ENCODE measurements at regions not wholly inside any gene's neighbourhood (a gene's known extent, or its start where the extent isn't known, plus 50 kb on each side); places are given as distances from the start of the nearest gene placed in this dataset.

DNA sequence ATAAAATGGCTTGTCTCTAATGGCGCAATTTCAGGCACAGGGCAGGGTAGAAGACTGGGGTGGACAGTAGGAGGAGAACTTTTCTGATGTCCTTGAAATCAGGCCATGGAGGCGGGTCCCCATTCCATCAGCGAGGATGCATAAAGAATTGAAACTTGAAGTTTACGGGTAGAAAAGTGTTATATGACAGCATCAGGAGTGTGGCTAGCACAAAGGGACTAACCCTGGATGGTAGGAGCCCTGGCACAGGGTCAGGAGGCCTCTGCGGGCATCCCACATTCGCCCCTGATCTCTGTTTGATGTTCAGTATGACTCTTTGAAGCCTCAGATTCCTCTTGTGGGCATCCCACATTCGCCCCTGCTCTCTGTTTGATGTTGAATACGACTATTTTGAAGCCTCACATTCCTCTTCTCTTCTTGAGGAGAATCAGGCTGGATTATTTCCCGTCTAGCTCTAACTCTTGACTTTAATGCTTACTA lies 94.8 kb upstream of the ADRA1B start:
- TF ChIP-seq SP1 (IDR thresholded peaks at IDR 0.05) (no peak), TAF1 (conservative IDR thresholded peaks at IDR 0.05) (no peak), RAD21 (IDR thresholded peaks at IDR 0.05) (no peak), JUND (IDR thresholded peaks at IDR 0.05) (no peak)
- TF ChIP-seq, protein P1, sequence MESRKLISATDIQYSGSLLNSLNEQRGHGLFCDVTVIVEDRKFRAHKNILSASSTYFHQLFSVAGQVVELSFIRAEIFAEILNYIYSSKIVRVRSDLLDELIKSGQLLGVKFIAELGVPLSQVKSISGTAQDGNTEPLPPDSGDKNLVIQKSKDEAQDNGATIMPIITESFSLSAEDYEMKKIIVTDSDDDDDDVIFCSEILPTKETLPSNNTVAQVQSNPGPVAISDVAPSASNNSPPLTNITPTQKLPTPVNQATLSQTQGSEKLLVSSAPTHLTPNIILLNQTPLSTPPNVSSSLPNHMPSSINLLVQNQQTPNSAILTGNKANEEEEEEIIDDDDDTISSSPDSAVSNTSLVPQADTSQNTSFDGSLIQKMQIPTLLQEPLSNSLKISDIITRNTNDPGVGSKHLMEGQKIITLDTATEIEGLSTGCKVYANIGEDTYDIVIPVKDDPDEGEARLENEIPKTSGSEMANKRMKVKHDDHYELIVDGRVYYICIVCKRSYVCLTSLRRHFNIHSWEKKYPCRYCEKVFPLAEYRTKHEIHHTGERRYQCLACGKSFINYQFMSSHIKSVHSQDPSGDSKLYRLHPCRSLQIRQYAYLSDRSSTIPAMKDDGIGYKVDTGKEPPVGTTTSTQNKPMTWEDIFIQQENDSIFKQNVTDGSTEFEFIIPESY (IDR thresholded peaks at IDR 0.05), result no peak
- Histone ChIP-seq H3K4me3 (ENCODE audit: low read depth in 1 of 3, low read length in 3 of 3) (no peak overlapping the region), H3K9ac (ENCODE audit: low read depth in 1 of 2, low read length in 2 of 2) (no peak overlapping the region), H3K27ac (ENCODE audit: low read depth in 1 of 2, low read length in 2 of 2) (no peak overlapping the region), H3K36me3 (ENCODE audit: control insufficient read depth in 4 of 4, insufficient read depth in 3 of 4, low read depth in 1 of 4, low read length in 3 of 4) (no peaks in the 10 kb centered on the region), H3K27me3 (ENCODE audit: control insufficient read depth in 4 of 4, insufficient read depth in 4 of 4, low read length in 3 of 4) (no peaks in the 10 kb centered on the region), H3K9me3 (ENCODE audit: control insufficient read depth in 4 of 4, low read length in 3 of 4) (no peaks in the 10 kb centered on the region), H3K4me1 (ENCODE audit: control insufficient read depth in 4 of 4, insufficient read depth in 4 of 4, low read length in 3 of 4) (no peaks in the 10 kb centered on the region)
- DNase-seq (ENCODE audit: low spot score), result no peak
- WGBS, result 84% methylated on average over 9 of the region's 9 CpGs

- Histone ChIP-seq H3K27me3 (ENCODE audit: control insufficient read depth in 4 of 4, insufficient read depth in 4 of 4, low read length in 3 of 4) (no peaks in the 10 kb centered on the region), H3K27ac (ENCODE audit: low read depth in 1 of 2, low read length in 2 of 2) (no peak overlapping the region), H3K36me3 (ENCODE audit: control insufficient read depth in 4 of 4, insufficient read depth in 3 of 4, low read depth in 1 of 4, low read length in 3 of 4) (no peaks in the 10 kb centered on the region), H3K9ac (ENCODE audit: low read depth in 1 of 2, low read length in 2 of 2) (no peak overlapping the region), H3K4me3 (ENCODE audit: low read depth in 1 of 3, low read length in 3 of 3) (no peak overlapping the region), H3K4me1 (ENCODE audit: control insufficient read depth in 4 of 4, insufficient read depth in 4 of 4, low read length in 3 of 4) (no peaks in the 10 kb centered on the region), H3K9me3 (ENCODE audit: control insufficient read depth in 4 of 4, low read length in 3 of 4) (no peaks in the 10 kb centered on the region)
- WGBS, result 74% methylated on average over 6 of the region's 6 CpGs
- no peak for TF ChIP-seq FOXA2 (IDR thresholded peaks at IDR 0.05)
- TF ChIP-seq RAD21 (IDR thresholded peaks at IDR 0.05), result no peak
- TF ChIP-seq FOXA1 (IDR thresholded peaks at IDR 0.05), result no peak
- TF ChIP-seq EGR1 (IDR thresholded peaks at IDR 0.05; ENCODE audit: low read depth in 2 of 2), result no peak
- TF ChIP-seq, protein P2, sequence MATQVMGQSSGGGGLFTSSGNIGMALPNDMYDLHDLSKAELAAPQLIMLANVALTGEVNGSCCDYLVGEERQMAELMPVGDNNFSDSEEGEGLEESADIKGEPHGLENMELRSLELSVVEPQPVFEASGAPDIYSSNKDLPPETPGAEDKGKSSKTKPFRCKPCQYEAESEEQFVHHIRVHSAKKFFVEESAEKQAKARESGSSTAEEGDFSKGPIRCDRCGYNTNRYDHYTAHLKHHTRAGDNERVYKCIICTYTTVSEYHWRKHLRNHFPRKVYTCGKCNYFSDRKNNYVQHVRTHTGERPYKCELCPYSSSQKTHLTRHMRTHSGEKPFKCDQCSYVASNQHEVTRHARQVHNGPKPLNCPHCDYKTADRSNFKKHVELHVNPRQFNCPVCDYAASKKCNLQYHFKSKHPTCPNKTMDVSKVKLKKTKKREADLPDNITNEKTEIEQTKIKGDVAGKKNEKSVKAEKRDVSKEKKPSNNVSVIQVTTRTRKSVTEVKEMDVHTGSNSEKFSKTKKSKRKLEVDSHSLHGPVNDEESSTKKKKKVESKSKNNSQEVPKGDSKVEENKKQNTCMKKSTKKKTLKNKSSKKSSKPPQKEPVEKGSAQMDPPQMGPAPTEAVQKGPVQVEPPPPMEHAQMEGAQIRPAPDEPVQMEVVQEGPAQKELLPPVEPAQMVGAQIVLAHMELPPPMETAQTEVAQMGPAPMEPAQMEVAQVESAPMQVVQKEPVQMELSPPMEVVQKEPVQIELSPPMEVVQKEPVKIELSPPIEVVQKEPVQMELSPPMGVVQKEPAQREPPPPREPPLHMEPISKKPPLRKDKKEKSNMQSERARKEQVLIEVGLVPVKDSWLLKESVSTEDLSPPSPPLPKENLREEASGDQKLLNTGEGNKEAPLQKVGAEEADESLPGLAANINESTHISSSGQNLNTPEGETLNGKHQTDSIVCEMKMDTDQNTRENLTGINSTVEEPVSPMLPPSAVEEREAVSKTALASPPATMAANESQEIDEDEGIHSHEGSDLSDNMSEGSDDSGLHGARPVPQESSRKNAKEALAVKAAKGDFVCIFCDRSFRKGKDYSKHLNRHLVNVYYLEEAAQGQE (IDR thresholded peaks at IDR 0.05), result no peak
- TF ChIP-seq RXRA (IDR thresholded peaks at IDR 0.05), result no peak
- no peak for TF ChIP-seq TAF1 (conservative IDR thresholded peaks at IDR 0.05)
- no peak for TF ChIP-seq ATF3 (IDR thresholded peaks at IDR 0.05)
- no peak for TF ChIP-seq MAX (IDR thresholded peaks at IDR 0.05)
- TF ChIP-seq HNF4A (conservative IDR thresholded peaks at IDR 0.05), result no peak
- TF ChIP-seq YY1 (IDR thresholded peaks at IDR 0.05), result no peak
- TF ChIP-seq NR2F2 (IDR thresholded peaks at IDR 0.05), result no peak
- no peak for TF ChIP-seq SP1 (IDR thresholded peaks at IDR 0.05)
- TF ChIP-seq HNF4G (IDR thresholded peaks at IDR 0.05), result no peak
- TF ChIP-seq, protein P1 (IDR thresholded peaks at IDR 0.05), result no peak
- TF ChIP-seq JUND (IDR thresholded peaks at IDR 0.05), result no peak
- no peak for DNase-seq (ENCODE audit: low spot score)
These were observed 91.8 kb upstream of the ADRA1B start for GRCh38 chr5:159824188-159825161.
